ENCODE measurements at regions not wholly inside any gene's neighbourhood (a gene's known extent, or its start where the extent isn't known, plus 50 kb on each side); places are given as distances from the start of the nearest gene placed in this dataset.

DNA sequence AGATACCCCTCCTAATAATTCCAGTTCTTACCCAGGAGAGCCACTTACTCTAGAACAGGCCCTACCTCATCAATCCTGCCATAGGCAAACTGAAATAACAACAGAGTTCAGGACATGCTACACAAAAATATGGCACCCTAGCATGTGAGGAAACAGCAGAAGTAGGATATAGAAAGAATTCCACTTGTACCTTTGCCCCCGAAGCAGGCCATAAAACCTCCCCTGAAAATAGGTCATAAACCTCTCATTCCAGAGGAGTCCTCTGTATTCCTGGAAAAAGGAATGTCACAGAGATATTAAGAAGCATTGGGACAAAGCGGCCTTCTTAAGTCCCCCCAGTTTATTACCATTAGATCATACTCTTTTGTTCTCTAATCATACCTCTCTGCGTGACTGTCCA, 504.3 kb upstream of the MARCKS start:
- Histone ChIP-seq H3K27ac (no peak overlapping the region), H3K4me1 (peaks cover 0 to 7% (median 6%) of the 10 kb centered on the region in 4 donors), H3K27me3 (no peaks in the 10 kb centered on the region), H3K9me3 (no peaks in the 10 kb centered on the region), H3K36me3 (no peaks in the 10 kb centered on the region), H3K4me3 (no peak overlapping the region)
- TF ChIP-seq POLR2A (IDR thresholded peaks at IDR 0.05) (no peak), EP300 (IDR thresholded peaks at IDR 0.05) (no peak), POLR2AphosphoS5 (IDR thresholded peaks at IDR 0.05) (no peak)
- TF ChIP-seq, protein P1, sequence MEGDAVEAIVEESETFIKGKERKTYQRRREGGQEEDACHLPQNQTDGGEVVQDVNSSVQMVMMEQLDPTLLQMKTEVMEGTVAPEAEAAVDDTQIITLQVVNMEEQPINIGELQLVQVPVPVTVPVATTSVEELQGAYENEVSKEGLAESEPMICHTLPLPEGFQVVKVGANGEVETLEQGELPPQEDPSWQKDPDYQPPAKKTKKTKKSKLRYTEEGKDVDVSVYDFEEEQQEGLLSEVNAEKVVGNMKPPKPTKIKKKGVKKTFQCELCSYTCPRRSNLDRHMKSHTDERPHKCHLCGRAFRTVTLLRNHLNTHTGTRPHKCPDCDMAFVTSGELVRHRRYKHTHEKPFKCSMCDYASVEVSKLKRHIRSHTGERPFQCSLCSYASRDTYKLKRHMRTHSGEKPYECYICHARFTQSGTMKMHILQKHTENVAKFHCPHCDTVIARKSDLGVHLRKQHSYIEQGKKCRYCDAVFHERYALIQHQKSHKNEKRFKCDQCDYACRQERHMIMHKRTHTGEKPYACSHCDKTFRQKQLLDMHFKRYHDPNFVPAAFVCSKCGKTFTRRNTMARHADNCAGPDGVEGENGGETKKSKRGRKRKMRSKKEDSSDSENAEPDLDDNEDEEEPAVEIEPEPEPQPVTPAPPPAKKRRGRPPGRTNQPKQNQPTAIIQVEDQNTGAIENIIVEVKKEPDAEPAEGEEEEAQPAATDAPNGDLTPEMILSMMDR (IDR thresholded peaks at IDR 0.05) = no peak
- DNase-seq (no peak), ATAC-seq (ENCODE audit: low FRiP score in 2 of 2) (no peak)
- WGBS, 2 donors = 98% methylated on average over 3 of the region's 3 CpGs

DNA sequence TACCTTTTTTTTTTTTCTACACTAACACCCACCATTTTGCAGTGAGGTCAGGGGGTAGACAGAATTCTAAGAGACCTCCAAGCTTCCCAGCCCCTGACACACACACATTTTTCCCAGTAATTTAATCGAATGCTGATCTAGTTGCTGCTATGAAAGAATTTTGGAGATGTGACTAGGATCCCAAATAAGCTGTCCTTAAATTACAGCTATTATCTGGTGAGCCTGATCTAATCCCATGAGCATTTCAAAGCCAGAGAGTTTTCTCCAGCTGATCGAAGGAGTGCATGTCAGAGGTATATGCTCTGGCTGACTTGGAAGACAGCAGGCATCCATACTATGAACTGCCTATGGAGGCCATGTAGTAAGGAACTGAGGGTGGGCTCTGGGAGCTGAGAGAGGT, 503.8 kb upstream of the MARCKS start:
- WGBS, 2 donors = 92 to 98% methylated on average over 2 of the region's 2 CpGs
- TF ChIP-seq POLR2AphosphoS5 (IDR thresholded peaks at IDR 0.05) = no peak
- no peak for TF ChIP-seq EP300 (IDR thresholded peaks at IDR 0.05)
- TF ChIP-seq, protein P1 (IDR thresholded peaks at IDR 0.05) = no peak
- no peak for TF ChIP-seq POLR2A (IDR thresholded peaks at IDR 0.05)

DNA sequence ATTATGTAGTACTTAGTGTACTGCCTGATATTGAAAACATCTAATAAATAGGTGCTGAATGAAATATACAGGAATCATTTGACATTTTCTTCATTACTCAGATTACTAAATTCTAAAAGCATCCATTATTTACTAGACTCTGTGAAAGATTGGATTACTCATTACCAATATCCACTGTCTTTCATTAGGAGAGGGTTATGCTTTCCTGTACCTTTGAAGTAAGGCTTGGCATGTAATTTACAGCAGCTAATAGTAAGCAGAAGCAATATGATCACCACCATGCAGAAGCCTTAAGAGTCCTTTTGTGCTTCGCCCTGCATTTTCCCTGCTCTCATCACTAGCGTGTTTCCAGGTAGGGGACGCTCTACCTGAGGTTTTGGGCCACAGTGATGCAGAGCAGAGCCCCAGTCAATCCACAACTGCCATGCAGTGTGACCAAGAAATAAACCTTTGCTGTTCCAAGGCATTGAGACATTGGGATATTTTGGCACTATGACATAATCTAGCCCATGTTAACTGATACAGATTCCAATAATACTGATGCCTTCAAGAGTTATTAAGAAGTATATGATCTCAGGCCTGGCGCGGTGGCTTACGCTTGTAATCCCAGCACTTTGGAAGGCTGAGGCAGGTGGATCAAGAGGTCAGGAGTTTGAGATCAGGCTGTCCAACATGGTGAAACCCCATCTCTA, 502.8 kb upstream of the MARCKS start:
- ATAC-seq (ENCODE audit: low FRiP score in 2 of 2) = no peak

More for the DNA sequence above, 503.8 kb upstream of the MARCKS start:
- Histone ChIP-seq H3K27me3 (no peaks in the 10 kb centered on the region), H3K4me3 (no peak overlapping the region), H3K9me3 (no peaks in the 10 kb centered on the region), H3K36me3 (no peaks in the 10 kb centered on the region), H3K27ac (no peak overlapping the region), H3K4me1 (peaks cover 0 to 7% (median 6%) of the 10 kb centered on the region in 4 donors)
- DNase-seq (no peak), ATAC-seq (ENCODE audit: low FRiP score in 2 of 2) (no peak)

DNA sequence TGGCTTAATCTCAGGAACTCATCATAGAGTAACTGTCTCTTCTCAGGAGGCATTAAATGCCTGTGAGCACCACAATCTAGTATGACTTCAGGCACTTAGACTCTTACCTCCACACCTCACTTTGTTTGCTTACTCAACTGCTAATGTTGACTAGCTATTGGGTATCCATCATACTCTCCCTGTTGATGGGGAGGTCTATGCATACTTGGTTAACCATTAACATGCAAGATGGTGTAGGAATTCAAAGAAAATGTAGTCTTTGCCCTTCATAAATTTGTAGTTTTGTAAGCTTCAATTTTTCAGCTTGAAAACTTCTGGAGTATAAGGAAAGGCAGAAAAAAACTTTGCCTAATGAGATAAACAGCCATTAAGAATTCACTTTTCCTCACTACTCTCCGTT, 501.0 kb upstream of the MARCKS start:
- TF ChIP-seq EP300 (IDR thresholded peaks at IDR 0.05) (no peak), POLR2A (IDR thresholded peaks at IDR 0.05) (no peak), POLR2AphosphoS5 (IDR thresholded peaks at IDR 0.05) (no peak)
- TF ChIP-seq, protein P1 (IDR thresholded peaks at IDR 0.05) = no peak
- no peak overlapping the region for H3K4me3 ChIP-seq
- DNase-seq (no peak), ATAC-seq (ENCODE audit: low FRiP score in 2 of 2) (no peak)
- WGBS, 2 donors = 81 to 82% methylated on average over 1 of the region's 1 CpG
- no peak overlapping the region for H3K27ac ChIP-seq
- no peaks in the 10 kb centered on the region for H3K36me3 ChIP-seq
- no peaks in the 10 kb centered on the region for H3K27me3 ChIP-seq
- peaks cover 0 to 7% (median 6%) of the 10 kb centered on the region in 4 donors for H3K4me1 ChIP-seq
- no peaks in the 10 kb centered on the region for H3K9me3 ChIP-seq

More for the DNA sequence above, 502.8 kb upstream of the MARCKS start:
- Histone ChIP-seq H3K27ac (no peak overlapping the region), H3K4me1 (peaks cover 0 to 7% (median 6%) of the 10 kb centered on the region in 4 donors), H3K4me3 (no peak overlapping the region), H3K27me3 (no peaks in the 10 kb centered on the region), H3K9me3 (no peaks in the 10 kb centered on the region), H3K36me3 (no peaks in the 10 kb centered on the region)
- WGBS, 2 donors = 81 to 83% methylated on average over 6 of the region's 6 CpGs
- TF ChIP-seq EP300 (IDR thresholded peaks at IDR 0.05) = no peak
- TF ChIP-seq POLR2A (IDR thresholded peaks at IDR 0.05) = no peak
- TF ChIP-seq, protein P1 (IDR thresholded peaks at IDR 0.05) = no peak
- TF ChIP-seq POLR2AphosphoS5 (IDR thresholded peaks at IDR 0.05) = no peak
- DNase-seq = no peak

DNA sequence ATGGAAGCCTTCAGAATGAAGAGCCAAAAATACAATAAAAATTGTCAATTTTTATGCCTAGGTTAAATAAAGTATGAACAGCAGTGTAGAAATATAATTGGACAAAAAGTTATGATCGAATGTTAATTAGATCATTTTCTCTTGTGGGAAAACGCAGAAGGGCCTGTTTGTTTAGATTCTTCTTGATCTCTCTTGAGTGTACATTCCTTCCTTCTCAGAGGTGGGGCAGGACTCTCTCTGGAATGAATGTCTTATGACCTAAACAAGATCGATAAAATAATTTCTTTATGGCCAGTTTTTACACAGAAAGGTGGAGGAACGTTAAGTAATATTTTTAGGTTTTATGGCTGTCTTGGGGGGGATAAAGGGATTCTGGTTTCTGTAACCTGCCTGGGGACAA, 500.1 kb upstream of the MARCKS start:
- peaks cover 0 to 7% (median 5%) of the 10 kb centered on the region in 4 donors for H3K4me1 ChIP-seq
- H3K36me3 ChIP-seq = no peaks in the 10 kb centered on the region
- H3K4me3 ChIP-seq = no peak overlapping the region
- WGBS, 2 donors = 88% methylated on average over 4 of the region's 4 CpGs
- H3K27me3 ChIP-seq = no peaks in the 10 kb centered on the region
- ATAC-seq (ENCODE audit: low FRiP score in 2 of 2) (no peak), DNase-seq (no peak)
- H3K9me3 ChIP-seq = no peaks in the 10 kb centered on the region
- H3K27ac ChIP-seq = no peak overlapping the region
- TF ChIP-seq, protein P1 (IDR thresholded peaks at IDR 0.05) = no peak
- no peak for TF ChIP-seq EP300 (IDR thresholded peaks at IDR 0.05)
- no peak for TF ChIP-seq POLR2A (IDR thresholded peaks at IDR 0.05)
- no peak for TF ChIP-seq POLR2AphosphoS5 (IDR thresholded peaks at IDR 0.05)
